Inflammatory macrophage (primary cell): ENCODE measurements at regions not wholly inside any gene's neighbourhood (a gene's known extent, or its start where the extent isn't known, plus 50 kb on each side); places are given as distances from the start of the nearest gene placed in this dataset.

ENCODE experiments used
- DNase-seq, 2 donors: peaks; one replicate each; pipeline ENCODE4 v3.0.0-alpha.2; 2020 to 2022

DNA sequence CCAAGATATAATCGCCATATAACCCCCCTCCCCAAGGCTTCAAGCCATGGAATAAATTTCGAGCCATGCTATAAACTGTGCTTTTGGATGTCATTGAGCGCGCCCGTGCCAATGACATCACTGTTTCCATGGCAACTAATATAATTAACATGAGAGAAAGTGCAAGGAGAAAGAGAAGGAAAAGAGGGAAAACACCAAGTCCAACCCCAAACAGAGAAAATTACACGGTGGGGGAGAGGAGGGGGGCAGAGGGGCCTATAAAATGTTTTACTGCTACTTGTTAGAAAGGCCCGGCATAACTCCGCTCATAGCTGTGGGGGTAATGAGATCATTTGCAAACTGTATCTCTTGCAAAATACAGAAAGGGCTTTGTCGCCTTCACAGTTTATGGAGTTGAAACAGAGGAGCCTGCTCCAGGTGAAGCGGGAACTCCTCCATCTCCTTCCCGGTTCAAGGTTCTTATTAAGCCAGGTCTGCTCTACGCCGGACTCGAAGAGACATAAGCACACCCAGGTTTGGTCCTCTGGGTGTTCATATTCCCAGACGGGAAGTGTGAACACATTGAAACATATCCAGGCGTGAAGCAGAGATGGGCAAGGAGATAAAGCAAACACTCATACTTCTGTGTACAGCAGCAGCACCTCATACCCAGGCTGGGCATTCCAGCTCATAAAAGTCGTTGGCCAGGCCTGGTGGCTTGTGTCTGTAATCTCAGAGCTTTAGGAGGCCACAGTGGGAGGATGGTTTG is 99.1 kb upstream of the MAP1LC3B2 start:
- no peak for DNase-seq

DNA sequence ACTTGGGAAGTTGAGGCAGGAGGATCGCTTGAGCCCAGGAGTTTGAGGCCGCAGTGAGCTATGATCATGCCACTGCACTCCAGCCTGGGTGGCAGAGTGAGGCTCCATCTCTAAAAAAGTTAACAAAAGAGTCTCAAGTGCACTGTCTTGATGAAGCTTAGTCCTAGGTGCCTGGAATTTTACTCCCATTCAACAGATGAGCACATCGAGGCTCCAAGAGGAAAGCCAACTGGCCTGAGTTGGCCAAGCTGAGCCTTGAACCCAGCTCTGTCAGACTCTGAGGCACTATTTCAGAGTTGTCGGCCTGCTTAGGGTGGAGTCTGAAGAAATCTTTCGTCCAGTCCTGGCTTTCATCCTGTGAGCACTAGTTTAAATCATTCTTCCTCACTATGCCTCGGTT is 98.1 kb upstream of the MAP1LC3B2 start:
- no peak for DNase-seq

DNA sequence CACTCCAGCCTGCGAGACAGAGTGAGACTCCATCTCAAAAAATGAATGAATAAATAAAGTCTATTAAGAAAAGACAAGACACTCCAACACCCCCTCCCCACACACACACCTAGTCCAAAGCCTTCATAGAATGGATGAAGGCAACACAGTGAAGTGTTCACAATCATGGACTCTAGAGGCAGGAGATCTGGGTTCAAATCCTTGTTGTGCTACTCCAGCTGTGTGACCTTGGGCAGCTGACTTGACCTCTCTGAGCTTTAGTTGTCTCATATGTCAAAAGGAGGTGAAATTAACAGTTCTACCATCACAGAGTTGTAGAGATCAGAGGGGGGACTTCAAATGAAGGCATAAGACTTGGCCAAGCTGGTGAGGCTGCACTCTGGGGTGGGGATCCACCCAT is 95.8 kb upstream of the MAP1LC3B2 start:
- DNase-seq = no peak

DNA sequence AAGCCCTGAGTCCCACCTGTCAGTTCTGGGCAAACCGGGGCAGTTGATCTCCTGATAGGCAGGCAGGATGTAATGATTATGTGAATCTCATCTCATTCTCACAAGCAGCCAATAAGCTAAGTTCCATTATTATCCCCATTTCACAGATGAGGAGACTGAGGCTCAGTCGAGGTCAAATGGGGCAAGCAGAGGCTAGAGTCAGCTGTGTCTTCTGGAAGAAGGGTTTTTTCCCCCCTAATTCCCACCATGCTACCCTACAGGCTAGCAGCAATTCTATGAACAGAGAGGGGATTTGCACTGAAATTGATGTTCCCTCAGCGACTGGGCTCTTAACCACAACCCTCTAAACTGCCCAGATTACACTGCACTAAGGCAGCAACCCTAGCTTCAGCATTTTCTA is 93.8 kb upstream of the MAP1LC3B2 start:
- DNase-seq = no peak

DNA sequence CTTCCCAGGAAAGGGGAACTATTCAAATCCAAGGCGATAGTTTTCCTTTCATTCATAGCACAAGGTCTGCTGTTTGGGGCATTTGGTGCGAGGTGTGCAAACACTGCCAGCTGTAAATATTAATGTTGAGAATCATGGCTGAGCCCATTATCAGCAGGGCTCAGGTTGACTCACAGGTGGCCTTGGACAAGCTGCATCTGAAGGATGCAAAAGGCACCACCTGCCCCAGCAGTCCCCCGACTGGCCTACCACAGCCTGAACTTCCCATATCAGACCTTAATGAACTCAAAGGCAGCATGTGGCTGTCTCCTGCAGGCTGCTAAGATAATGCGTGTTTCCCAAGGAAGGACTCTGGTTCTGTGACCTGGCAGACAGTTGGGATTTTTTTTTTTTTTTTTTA is 93.3 kb upstream of the MAP1LC3B2 start:
- DNase-seq = no peak

DNA sequence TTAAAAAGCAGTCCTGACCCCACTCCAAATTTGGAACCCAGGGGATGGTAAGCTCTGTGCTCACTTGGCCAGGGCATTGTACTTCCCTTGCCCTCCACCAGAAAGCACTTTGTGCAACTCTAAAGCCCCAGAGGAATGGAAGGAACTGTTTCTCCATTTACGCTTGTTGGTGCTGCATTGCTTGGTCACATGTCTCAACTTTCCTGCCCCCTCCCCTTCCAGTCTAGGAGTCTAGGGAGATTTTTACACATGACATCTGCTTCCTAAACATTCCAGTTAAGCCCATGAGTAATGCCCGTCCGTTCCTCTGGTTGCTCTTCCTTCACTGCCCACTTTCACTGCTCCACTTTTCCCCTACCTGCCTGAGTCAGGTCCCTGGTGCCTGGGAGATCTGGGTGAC is 92.6 kb upstream of the MAP1LC3B2 start:
- no peak for DNase-seq

DNA sequence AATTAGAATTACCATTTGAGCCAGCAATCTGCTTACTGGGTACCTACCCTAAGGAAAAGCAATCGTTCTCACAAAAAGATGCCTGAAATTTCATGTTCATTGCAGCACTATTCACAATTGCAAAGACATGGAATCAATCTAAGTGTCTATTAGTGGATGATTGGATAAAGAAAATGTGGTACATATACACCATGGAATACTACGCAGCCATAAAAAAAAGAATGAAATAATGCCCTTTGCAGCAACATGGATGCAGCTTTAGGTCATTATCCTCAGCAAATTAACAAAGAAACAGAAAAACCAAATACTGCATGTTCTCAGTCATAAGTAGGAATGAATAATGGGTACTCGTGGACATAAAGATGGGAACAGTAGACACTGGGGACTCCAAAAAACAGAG is 89.8 kb upstream of the MAP1LC3B2 start:
- no peak for DNase-seq

DNA sequence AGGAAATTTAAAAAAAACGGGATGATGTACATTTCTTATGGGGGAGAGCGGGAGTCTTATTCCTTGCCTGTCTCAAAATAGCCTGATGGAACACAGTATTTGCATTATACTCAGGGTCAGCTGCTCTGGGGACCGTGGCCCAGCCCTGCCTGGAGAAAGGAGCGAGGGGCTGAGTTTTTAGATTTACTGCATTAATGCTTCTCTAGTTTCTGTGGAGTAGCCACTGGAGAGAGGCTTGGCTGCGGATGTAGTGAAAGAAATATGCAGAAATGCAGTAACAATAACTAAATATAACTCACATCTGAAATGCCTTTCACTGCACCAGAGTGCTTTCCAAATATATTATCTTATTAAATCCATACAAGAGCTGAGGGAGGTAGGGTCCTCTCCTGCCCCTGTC is 87.6 kb upstream of the MAP1LC3B2 start:
- DNase-seq = no peak

DNA sequence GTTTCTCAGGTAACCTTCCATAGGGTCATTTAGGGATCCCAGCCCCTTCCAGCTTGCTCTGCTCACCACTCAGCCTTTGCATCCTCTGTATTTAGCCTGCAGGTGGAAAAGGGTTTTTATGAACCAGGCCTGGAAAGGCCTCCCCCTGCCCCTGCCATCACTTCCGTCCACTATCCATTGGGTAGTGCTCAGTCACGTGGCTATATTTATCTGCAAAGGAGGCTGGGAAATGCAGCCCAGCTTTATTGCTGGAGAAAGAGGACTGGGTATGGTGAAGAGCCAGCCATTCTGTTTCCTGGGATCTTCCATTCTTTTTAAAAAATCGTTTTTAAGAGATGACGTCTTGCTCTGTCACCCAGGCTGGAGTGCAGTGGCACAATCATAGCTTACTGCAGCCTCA is 87.0 kb upstream of the MAP1LC3B2 start:
- DNase-seq = no peak

DNA sequence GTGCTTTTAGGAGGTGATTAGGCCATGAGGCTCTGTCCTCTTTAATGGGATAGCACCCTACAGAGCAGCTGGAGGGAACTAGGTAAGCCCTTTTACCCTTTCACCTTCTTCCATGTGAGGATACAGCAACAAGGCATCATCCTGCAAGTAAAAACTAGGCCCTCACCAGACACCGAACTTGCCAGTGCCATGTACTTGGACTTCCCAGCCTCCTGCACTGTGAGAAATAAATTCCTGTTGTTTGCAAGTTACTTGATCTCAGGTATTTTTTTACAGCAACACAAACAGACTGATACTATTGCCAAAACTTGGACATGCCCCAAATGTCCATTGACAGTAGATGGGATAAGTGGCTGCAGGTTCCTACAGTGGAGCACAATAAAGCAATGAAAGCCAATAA is 85.8 kb upstream of the MAP1LC3B2 start:
- no peak for DNase-seq

DNA sequence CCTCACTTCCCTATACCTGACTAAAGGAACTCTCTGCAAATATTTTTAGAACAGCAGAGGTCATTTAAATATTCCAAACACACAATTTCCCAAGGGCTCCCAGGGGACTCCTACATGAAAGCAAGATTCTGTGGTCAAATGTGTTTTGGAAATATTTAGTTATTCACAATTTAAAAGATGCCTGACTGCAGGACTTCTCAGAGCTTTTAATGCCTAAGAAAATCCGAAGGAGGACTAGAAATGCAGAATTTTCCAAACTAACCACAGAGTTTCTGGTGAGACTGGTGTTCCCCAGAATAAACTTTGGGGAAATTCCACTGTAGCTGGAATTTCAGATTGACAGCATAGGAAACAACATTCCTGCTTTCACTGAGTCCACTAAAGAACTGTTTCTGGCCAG is 84.8 kb upstream of the MAP1LC3B2 start:
- no peak for DNase-seq

DNA sequence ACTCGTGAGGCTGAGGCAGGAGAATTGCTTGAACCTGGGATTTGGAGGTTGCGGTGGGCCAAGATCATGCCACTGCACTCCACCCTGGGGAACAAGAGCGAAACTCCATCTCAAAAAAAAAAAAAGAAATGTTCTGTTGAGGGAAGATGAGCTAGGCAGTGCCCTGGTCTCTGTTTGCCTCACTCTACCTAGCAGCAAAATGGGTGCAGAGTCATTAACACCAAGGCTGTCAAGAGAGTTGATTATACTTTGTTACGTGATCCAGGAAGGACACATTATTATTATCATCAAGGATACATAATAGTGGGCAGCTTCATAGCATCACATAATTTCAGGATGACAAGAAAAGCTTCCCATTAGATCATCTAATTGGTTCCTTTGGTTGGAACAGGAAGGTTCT is 84.3 kb upstream of the MAP1LC3B2 start:
- no peak for DNase-seq

DNA sequence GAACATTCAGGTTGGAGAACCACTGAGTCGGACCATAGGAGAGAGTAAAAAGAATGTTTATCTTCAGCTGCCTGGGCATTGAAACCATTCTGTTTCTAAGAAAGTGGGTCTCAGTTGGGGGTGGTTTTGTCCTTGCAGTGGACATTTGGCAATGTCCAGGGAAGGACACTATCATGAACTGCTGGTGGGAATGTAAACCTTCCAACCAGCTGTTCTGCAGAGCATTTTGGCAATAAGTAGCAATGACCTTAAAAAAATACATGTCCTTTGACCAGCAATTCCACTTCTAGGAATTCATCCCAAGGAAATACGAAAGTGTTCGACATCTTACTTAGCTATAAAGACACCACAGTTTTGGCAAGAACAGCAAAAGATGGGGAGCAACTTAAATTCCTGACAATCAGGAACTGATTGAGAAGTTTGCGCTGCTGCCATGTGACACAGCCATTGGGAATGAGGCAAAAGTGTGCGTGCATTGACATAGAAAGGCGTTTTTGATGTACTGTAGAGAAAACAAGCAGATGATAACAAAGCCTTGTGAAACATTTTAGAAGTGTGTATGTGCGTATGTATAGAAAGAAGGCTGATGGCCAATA is 82.9 kb upstream of the MAP1LC3B2 start:
- DNase-seq = no peak

DNA sequence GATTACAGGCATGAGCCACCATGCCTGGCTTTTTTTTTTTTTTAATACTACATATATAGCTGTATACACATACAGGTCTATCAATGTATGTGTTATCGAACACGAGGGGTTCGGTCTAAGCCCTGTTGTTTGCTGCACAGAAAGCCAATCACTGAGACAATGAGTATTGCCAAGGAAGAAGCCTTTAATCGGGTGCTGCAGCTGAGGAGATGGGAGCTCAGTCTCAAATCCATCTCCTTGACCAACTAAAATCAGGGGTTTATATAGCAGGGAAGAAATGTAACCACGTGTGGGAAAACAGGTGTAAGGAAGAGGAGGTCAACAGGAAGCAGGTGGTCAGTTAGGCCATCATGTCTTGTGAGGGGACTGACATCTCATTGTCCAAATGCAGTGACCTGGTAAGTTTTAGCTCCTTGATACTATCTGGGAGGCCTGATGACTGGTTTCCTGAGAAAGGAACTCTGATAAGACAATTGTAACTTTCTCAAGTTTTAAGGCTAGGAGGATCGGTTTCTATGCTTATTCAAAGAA is 80.9 kb upstream of the MAP1LC3B2 start:
- DNase-seq = no peak

DNA sequence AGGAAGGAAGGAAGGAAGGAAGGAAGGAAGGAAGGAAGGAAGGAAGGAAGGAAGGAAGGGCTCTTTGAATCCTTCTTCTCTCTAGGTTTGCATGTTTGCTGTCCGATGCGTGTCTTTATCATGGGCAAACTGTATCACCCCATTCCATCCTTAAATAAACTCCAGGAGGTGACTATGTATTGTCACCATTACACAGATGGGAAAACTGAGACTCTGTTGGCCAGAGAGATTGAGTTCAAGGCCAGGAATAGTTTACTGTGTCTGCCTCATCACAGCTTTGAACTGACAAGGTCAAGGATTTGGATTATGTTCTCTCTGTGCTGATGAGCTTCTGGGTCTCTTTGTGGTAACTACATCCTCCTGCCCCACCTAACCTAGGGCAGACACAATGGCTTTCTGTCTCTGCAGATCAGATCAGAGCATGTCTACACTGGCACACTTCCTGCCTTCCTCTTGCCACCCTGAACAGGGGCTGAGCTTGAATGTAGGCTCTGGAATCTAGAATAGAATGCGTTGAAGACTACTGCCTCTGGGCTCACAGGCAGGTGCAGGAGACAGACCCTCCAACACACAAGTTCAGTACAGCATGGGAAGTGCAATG is 78.9 kb upstream of the MAP1LC3B2 start:
- no peak for DNase-seq

DNA sequence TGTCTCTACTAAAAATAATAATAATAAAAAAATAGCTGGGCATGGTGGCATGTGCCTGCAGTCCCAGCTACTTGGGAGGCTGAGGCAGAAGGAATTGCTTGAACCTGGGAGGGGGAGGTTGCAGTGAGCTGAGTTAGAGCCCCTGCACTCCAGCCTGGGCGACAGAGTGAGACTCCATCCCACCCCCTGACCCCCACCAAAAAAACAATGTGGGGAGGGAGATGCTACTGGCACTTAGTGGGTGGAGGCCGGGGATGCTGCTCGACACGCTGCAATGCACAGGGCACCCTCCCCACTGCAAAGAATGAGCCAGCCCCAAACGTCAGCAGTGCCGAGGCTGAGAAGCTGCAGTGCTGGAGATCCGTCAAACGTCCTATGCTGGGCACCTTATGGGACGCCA is 77.5 kb upstream of the MAP1LC3B2 start:
- DNase-seq = no peak

DNA sequence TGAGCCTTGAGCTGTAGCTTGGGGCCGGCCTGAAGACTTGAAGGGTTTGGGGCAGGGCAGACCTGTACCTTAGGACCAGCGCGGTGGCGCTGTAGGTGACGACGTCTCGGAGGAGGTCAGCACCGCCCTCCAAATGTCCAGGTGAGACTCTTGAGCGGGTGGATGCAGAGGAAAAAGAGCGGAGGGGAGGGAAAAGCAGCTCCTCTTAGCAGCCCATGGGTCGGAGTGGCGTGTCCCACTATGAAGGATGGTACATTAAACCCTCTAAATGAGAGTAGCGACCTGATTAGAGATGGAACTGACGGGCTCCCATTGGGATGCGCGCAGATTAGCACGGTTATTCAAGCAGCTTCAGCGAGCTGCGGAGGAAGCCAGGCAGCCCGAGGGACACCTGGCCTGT is 77.0 kb upstream of the MAP1LC3B2 start:
- no peak for DNase-seq

DNA sequence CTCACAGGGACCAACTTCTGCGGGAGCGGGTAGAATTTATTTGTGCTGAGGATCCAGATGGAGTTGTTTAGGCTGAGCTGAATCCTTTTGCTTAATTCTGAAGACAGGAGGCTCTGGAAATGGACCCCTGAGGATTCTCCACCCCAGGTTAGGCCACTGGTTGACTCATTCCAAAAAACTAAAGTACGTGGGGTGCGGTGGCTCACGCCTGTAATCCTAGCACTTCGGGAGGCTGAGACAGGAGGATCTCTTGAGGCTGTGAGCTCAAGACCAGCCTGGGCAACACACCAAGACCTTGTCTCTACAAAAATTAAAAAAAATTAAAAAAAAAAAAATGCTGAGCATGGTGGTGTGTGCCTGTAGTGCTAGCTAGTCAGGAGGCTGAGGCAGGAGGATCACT is 76.3 kb upstream of the MAP1LC3B2 start:
- no peak for DNase-seq

DNA sequence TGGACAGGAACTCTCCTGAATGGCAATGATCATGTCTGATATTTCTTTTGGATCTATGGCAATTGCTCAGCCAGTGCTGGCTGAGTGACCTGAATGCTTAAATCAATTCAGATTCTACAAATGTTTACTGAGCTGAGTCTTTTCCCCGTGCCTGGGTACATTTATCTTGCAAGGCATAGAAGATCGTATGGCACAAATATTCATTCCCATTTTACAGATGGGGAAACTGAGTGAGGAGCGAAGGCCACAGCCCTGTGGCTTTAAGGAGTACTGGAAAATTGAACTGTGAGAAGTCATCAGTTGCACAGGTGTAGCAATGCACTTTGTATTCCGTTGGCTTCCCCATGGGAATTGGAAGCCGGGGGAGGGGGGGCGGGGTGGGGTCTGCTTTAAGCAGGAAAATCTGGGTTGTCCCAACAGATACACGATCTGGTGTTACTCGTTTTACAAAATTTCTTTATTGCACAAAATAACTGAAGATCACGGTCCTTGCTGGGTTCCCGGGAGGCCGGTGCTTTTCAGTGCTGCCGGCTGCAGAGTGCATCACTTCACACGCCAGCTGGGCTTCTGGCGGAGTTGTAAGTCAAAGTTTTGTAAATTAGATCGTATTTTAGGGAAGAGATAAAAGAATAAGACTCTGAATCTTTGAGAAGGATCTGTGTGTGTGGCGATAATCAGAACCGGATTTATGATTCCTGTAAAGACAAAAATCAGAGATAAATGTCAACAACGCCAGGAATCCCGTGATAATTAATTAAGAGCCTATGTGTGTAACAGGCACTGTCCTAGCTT is 75.0 kb upstream of the MAP1LC3B2 start:
- no peak for DNase-seq

DNA sequence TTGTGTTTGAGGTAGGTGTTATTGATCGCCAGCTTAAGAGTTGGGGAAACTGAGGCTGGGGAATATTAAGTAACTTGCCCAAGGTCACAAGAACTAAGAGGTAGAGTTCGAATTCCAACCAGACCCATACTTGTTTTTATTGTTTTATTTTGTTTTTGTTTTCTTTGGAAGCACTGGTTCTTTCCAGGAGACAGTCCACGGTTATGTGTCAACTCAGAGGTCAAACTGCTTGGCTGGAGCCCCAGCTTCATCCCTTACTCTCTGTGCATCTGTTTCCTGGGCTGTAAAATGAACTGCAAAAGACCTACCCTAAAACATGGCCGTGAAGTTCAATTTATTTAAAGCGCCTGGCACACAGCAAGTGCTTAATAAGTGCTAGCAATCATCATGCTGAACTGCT is 74.4 kb upstream of the MAP1LC3B2 start:
- no peak for DNase-seq

DNA sequence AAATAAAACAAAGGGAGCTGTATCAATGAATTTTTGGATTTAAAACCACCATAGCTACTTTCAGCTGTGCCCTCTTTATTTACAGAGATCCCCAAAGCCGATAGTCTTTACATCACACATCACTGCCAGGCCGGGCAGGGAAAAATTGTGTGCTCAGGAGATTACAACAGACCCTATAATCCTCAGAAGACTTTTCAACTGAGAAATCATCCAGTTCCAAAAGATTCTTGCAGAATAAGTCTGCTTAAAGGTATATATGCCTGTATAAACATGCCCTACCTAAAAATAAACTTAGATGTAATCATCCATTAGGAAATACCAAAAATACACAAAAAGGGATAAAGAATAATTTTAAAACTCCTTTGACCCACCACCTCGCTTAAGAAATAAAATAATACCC is 70.1 kb upstream of the MAP1LC3B2 start:
- DNase-seq = no peak

DNA sequence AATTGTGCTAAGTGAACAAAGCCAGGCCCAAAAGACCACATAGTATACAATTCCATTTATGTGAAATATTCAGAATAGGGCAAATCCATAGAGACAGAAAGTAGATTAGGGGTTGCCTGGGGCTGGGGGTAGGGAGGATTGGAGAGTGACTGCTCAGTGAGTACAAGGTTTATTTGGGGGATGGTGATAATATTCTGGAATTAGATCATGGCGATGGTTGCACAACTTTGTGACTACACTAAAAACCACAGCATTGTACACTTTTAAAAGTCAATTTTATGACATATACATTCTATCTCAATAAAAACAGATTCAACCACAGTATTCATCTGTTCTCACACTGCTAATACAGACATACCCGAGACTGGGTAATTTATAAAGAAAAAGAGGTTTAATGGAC is 68.7 kb upstream of the MAP1LC3B2 start:
- DNase-seq = peak; percentile 22 to 41

DNA sequence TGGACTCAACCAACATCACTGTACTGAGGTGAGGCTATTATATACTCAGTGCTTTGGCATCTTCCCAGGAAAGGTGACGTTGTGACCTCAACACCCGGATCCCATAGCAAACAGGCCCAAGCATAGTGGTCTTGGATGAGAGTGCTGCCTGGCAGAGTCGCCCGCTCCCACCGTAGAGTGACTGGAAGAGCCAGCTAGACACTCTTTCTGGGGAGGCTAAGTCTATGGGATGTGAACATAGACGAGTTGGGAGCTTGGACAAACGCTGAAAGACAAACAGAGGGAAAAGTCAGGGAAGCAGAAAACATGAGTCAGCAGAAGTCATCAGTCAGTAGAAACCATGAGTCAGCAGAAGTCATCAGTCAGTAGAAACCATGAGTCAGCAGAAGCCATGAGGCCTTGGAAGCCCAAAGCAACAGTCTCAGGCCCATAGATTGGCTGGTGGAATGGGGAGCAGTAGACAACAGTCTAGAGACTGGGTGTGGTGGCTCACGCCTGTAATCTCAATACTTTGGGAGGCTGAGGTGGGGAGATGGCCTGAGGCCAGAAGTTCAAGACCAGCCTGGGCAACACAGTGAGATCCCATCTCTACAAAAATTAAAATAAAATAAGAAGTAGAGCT is 66.4 kb upstream of the MAP1LC3B2 start:
- DNase-seq = no peak
